RWPE2 (cell line): ENCODE measurements at regions not wholly inside any gene's neighbourhood (a gene's known extent, or its start where the extent isn't known, plus 50 kb on each side); places are given as distances from the start of the nearest gene placed in this dataset.

Experiments used
- ATAC-seq: fragments of 200-7000 bp; cut with Tn5 transposase; 3 replicates; pipeline ENCODE4 v1.9.1; 2021; ENCODE audit warnings: low read depth
- DNase-seq: peaks from one replicate; pipeline ENCODE4 v3.0.0-alpha.2; 2020; ENCODE audit warnings: low spot score
- H3K27ac ChIP-seq: fragments of 450-650 bp; 2 replicates; pipeline ENCODE4 v1.5.1; 2017; ENCODE audit warnings: mild to moderate bottlenecking; ENCODE audit not compliant: poor library complexity, severe bottlenecking
- H3K27me3 ChIP-seq: fragments of 250-450 bp; sonication (Bioruptor Pico); 2 replicates; pipeline ENCODE4 v1.5.1; 2021; ENCODE audit warnings: mild to moderate bottlenecking, moderate library complexity; ENCODE audit not compliant: insufficient read depth, poor library complexity, severe bottlenecking
- H3K36me3 ChIP-seq: fragments of 250-450 bp; sonication (Bioruptor Pico); 2 replicates; pipeline ENCODE4 v1.5.1; 2020; ENCODE audit warnings: low read depth, mild to moderate bottlenecking, moderate library complexity
- H3K4me1 ChIP-seq: fragments of 250-450 bp; sonication (Bioruptor Pico); 2 replicates; pipeline ENCODE4 v1.5.1; 2021; ENCODE audit warnings: mild to moderate bottlenecking, moderate library complexity; ENCODE audit not compliant: insufficient read depth, poor library complexity, severe bottlenecking
- H3K4me3 ChIP-seq: fragments of 250-450 bp; sonication (Bioruptor Pico); 2 replicates; pipeline ENCODE4 v1.5.1; 2021; ENCODE audit warnings: mild to moderate bottlenecking, moderate library complexity; ENCODE audit not compliant: severe bottlenecking
- H3K9me3 ChIP-seq: fragments of 250-450 bp; sonication (Bioruptor Pico); 2 replicates; pipeline ENCODE4 v1.5.1; 2021; ENCODE audit warnings: mild to moderate bottlenecking, moderate library complexity; ENCODE audit not compliant: severe bottlenecking
- CTCF ChIP-seq: fragments of 450-650 bp; IDR thresholded peaks from one replicate; pipeline ENCODE4 v1.5.1; 2017; ENCODE audit warnings: mild to moderate bottlenecking, moderate library complexity; ENCODE audit not compliant: poor library complexity, severe bottlenecking

- DNase-seq = no peak
- no peak for ATAC-seq
- no peaks in the 10 kb centered on the region for H3K9me3 ChIP-seq
- H3K4me1 ChIP-seq = no peaks in the 10 kb centered on the region
- TF ChIP-seq CTCF = no peak
- H3K27me3 ChIP-seq = peaks cover 7% of the 10 kb centered on the region
- H3K36me3 ChIP-seq = no peaks in the 10 kb centered on the region
- no peak overlapping the region for H3K4me3 ChIP-seq
- H3K27ac ChIP-seq = no peak overlapping the region
Measured at GRCh38 chr15:37165395-37165794, 65.0 kb upstream of the MEIS2 start.

DNA sequence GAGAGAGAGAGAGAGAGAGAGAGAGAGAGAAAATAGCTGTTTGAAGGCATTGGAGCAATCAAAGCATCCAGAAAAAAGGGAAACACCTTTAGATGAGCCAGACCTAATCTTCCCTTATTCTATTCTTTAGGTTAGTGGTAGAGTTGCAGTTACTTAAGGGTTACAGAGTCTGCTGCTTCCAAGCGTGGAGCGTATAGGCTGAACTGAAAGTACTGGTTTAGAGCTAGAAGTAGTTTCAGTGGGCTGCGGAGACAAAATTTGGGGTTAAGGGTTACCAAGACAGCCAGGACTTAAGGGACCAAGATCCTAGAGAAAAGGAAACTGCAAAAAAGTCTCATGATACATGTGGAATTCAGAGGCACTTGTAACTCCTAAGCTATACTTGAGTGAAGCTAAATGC is 66.1 kb upstream of the MEIS2 start:
- Histone ChIP-seq H3K27me3 (peaks cover 7% of the 10 kb centered on the region), H3K27ac (no peak overlapping the region), H3K36me3 (no peaks in the 10 kb centered on the region), H3K9me3 (no peaks in the 10 kb centered on the region), H3K4me3 (no peak overlapping the region), H3K4me1 (no peaks in the 10 kb centered on the region)
- no peak for ATAC-seq
- DNase-seq = no peak
- TF ChIP-seq CTCF = no peak

- H3K9me3 ChIP-seq = peaks cover 4% of the 10 kb centered on the region
- no peaks in the 10 kb centered on the region for H3K27me3 ChIP-seq
- H3K4me3 ChIP-seq = no peak overlapping the region
- ATAC-seq = no peak
- no peaks in the 10 kb centered on the region for H3K4me1 ChIP-seq
- no peaks in the 10 kb centered on the region for H3K36me3 ChIP-seq
- DNase-seq = no peak
- no peak for TF ChIP-seq CTCF
- H3K27ac ChIP-seq = no peak overlapping the region
Measured at GRCh38 chr15:37181339-37181738, 81.0 kb upstream of the MEIS2 start.

GRCh38 chr15:37199545-37199944 is 99.2 kb upstream of the MEIS2 start:
- Histone ChIP-seq H3K4me1 (no peaks in the 10 kb centered on the region), H3K4me3 (no peak overlapping the region), H3K27me3 (peaks cover 17% of the 10 kb centered on the region), H3K9me3 (no peaks in the 10 kb centered on the region), H3K36me3 (no peaks in the 10 kb centered on the region), H3K27ac (no peak overlapping the region)
- no peak for TF ChIP-seq CTCF
- no peak for ATAC-seq
- no peak for DNase-seq

GRCh38 chr15:37203050-37203449 is 102.7 kb upstream of the MEIS2 start:
- H3K27me3 ChIP-seq = peaks cover 17% of the 10 kb centered on the region
- TF ChIP-seq CTCF = no peak
- H3K4me1 ChIP-seq = no peaks in the 10 kb centered on the region
- no peaks in the 10 kb centered on the region for H3K9me3 ChIP-seq
- ATAC-seq = no peak
- no peak for DNase-seq
- no peak overlapping the region for H3K4me3 ChIP-seq
- no peak overlapping the region for H3K27ac ChIP-seq
- H3K36me3 ChIP-seq = no peaks in the 10 kb centered on the region
